ENCODE measurements at regions not wholly inside any gene's neighbourhood (a gene's known extent, or its start where the extent isn't known, plus 50 kb on each side); places are given as distances from the start of the nearest gene placed in this dataset.

DNA sequence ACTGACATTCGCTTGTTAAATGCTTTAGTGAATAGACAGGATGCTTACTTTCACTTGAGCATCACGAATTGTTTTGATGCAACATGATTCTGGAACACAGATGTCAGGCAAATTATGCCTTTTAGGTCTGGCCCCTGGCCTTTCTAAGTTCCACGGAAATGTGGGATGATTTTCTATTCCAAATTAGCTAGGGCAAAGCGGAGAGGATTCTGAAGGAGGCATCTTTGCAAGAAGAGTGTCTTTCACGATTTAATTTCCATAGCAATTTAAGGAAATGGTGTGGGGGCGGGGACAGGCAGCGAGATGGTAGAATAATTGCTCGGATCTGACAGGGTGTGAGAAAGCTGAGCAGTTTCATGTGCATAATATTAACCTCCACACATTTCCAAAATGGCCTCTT is 238.5 kb upstream of the KCNMB2 start:
- TF ChIP-seq ZNF263 (CRISPR knock-in tag; IDR thresholded peaks at IDR 0.05; ENCODE audit: low read depth) (no peak), TCF7 (CRISPR knock-in tag; IDR thresholded peaks at IDR 0.05; ENCODE audit: low read depth) (no peak)
- TF ChIP-seq, protein P1, sequence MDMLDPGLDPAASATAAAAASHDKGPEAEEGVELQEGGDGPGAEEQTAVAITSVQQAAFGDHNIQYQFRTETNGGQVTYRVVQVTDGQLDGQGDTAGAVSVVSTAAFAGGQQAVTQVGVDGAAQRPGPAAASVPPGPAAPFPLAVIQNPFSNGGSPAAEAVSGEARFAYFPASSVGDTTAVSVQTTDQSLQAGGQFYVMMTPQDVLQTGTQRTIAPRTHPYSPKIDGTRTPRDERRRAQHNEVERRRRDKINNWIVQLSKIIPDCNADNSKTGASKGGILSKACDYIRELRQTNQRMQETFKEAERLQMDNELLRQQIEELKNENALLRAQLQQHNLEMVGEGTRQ (CRISPR knock-in tag; IDR thresholded peaks at IDR 0.05) = no peak
- TF ChIP-seq, protein P2, sequence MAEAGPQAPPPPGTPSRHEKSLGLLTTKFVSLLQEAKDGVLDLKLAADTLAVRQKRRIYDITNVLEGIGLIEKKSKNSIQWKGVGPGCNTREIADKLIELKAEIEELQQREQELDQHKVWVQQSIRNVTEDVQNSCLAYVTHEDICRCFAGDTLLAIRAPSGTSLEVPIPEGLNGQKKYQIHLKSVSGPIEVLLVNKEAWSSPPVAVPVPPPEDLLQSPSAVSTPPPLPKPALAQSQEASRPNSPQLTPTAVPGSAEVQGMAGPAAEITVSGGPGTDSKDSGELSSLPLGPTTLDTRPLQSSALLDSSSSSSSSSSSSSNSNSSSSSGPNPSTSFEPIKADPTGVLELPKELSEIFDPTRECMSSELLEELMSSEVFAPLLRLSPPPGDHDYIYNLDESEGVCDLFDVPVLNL (CRISPR knock-in tag; IDR thresholded peaks at IDR 0.05; ENCODE audit: borderline replicate concordance, low read depth) = no peak
- TF ChIP-seq, protein P3, sequence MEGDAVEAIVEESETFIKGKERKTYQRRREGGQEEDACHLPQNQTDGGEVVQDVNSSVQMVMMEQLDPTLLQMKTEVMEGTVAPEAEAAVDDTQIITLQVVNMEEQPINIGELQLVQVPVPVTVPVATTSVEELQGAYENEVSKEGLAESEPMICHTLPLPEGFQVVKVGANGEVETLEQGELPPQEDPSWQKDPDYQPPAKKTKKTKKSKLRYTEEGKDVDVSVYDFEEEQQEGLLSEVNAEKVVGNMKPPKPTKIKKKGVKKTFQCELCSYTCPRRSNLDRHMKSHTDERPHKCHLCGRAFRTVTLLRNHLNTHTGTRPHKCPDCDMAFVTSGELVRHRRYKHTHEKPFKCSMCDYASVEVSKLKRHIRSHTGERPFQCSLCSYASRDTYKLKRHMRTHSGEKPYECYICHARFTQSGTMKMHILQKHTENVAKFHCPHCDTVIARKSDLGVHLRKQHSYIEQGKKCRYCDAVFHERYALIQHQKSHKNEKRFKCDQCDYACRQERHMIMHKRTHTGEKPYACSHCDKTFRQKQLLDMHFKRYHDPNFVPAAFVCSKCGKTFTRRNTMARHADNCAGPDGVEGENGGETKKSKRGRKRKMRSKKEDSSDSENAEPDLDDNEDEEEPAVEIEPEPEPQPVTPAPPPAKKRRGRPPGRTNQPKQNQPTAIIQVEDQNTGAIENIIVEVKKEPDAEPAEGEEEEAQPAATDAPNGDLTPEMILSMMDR (IDR thresholded peaks at IDR 0.05) = no peak
- TF ChIP-seq, protein P4, sequence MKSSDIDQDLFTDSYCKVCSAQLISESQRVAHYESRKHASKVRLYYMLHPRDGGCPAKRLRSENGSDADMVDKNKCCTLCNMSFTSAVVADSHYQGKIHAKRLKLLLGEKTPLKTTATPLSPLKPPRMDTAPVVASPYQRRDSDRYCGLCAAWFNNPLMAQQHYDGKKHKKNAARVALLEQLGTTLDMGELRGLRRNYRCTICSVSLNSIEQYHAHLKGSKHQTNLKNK (CRISPR knock-in tag; IDR thresholded peaks at IDR 0.05) = no peak
